A549 (cell line): ENCODE measurements at regions not wholly inside any gene's neighbourhood (a gene's known extent, or its start where the extent isn't known, plus 50 kb on each side); places are given as distances from the start of the nearest gene placed in this dataset.

Experiments used
- CHD2 ChIP-seq: fragments of 150-350 bp; IDR thresholded peaks from 2 replicates; pipeline ENCODE4 v1.6.1; 2014; ENCODE audit warnings: low read length; ENCODE audit not compliant: partially characterized antibody
- CHD4 ChIP-seq: fragments of 200-600 bp; sonication (generic); IDR thresholded peaks from 2 replicates; pipeline ENCODE4 v1.6.1; 2016; ENCODE audit warnings: antibody characterized with exemption, mild to moderate bottlenecking, borderline replicate concordance
- EP300 ChIP-seq, 2 experiments: fragments of >200 bp; sonication (Bioruptor Twin); formaldehyde crosslinking; IDR thresholded peaks; 2 replicates in 1 of 2; 3 replicates in 1 of 2; pipeline ENCODE4 v1.6.1; 2016 to 2017
- HOXA7 ChIP-seq: fragments of 250-450 bp; sonication (Bioruptor Pico); IDR thresholded peaks from 2 replicates; pipeline ENCODE4 v1.5.0; 2020; ENCODE audit warnings: mild to moderate bottlenecking, moderate library complexity
- MAFK ChIP-seq: fragments of 450-650 bp; IDR thresholded peaks from 2 replicates; pipeline ENCODE4 v1.6.1; 2014; ENCODE audit not compliant: partially characterized antibody
- POLR2A ChIP-seq: IDR thresholded peaks from 2 replicates; pipeline ENCODE4 v1.6.1; 2012; ENCODE audit warnings: mild to moderate bottlenecking, low read length
- SMC3 ChIP-seq: fragments of >200 bp; sonication (Bioruptor Twin); formaldehyde crosslinking; IDR thresholded peaks from 3 replicates; pipeline ENCODE4 v1.6.1; 2018; ENCODE audit warnings: inconsistent platforms
- ZFP36 ChIP-seq: fragments of 450-650 bp; IDR thresholded peaks from 2 replicates; pipeline ENCODE4 v1.6.1; 2014; ENCODE audit warnings: borderline replicate concordance; ENCODE audit not compliant: partially characterized antibody
- TF ChIP-seq, protein P1 (sequence below): fragments of >200 bp; sonication (Bioruptor Twin); formaldehyde crosslinking; IDR thresholded peaks from 3 replicates; pipeline ENCODE4 v1.5.1; 2016

DNA sequence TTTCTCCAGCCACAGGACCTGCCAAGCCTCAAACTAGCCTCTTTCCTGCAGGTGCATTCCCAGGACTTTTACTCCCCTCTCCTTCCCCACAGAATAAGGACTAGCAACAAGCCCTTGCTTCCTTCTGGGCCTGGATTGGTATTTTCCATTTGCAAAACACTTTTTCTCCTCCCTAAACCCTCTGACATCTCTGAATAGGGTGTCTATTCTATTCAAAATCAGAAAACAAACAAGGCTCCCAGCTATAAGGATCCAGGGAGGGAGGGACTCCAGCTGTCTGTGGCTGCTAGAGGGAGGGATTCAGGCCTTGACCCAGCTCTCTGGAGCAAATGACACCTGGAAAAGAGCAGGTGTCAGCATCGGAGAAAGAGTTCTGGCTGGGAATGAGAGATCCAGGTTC lies 168.5 kb upstream of the BDNF start:
- no peak for TF ChIP-seq ZFP36
- no peak for TF ChIP-seq SMC3
- TF ChIP-seq HOXA7, result no peak
- TF ChIP-seq, protein P1, sequence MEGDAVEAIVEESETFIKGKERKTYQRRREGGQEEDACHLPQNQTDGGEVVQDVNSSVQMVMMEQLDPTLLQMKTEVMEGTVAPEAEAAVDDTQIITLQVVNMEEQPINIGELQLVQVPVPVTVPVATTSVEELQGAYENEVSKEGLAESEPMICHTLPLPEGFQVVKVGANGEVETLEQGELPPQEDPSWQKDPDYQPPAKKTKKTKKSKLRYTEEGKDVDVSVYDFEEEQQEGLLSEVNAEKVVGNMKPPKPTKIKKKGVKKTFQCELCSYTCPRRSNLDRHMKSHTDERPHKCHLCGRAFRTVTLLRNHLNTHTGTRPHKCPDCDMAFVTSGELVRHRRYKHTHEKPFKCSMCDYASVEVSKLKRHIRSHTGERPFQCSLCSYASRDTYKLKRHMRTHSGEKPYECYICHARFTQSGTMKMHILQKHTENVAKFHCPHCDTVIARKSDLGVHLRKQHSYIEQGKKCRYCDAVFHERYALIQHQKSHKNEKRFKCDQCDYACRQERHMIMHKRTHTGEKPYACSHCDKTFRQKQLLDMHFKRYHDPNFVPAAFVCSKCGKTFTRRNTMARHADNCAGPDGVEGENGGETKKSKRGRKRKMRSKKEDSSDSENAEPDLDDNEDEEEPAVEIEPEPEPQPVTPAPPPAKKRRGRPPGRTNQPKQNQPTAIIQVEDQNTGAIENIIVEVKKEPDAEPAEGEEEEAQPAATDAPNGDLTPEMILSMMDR, result no peak
- TF ChIP-seq CHD4, result no peak
- TF ChIP-seq POLR2A, result no peak
- no peak for TF ChIP-seq EP300 (IDR thresholded peaks at IDR 0.05)
- TF ChIP-seq CHD2, result no peak
- no peak for TF ChIP-seq MAFK
